Karpas-422 (cell line): ENCODE measurements at regions not wholly inside any gene's neighbourhood (a gene's known extent, or its start where the extent isn't known, plus 50 kb on each side); places are given as distances from the start of the nearest gene placed in this dataset.

Experiments used
- DNase-seq: peaks from one replicate; pipeline ENCODE4 v3.0.0-alpha.2; 2015
- H2AFZ ChIP-seq: fragments of 200-600 bp; sonication (generic); 2 replicates; pipeline ENCODE4 v1.6.1; 2014; ENCODE audit warnings: antibody characterized with exemption, low read length, mixed read lengths
- H3K27ac ChIP-seq: fragments of 200-600 bp; sonication (generic); 2 replicates; pipeline ENCODE4 v1.5.1; 2014; ENCODE audit warnings: mild to moderate bottlenecking, low read length, moderate library complexity
- H3K27me3 ChIP-seq: fragments of 200-600 bp; sonication (generic); 2 replicates; pipeline ENCODE4 v1.6.1; 2014; ENCODE audit warnings: low read length, mixed read lengths
- H3K36me3 ChIP-seq: fragments of 200-600 bp; sonication (generic); 2 replicates; pipeline ENCODE4 v1.6.1; 2014; ENCODE audit warnings: low read length, mixed read lengths; ENCODE audit not compliant: insufficient read depth
- H3K4me1 ChIP-seq: fragments of 200-600 bp; sonication (generic); 2 replicates; pipeline ENCODE4 v1.6.1; 2014; ENCODE audit warnings: mild to moderate bottlenecking, low read length, mixed read lengths
- H3K4me2 ChIP-seq: fragments of 200-600 bp; sonication (generic); 2 replicates; pipeline ENCODE4 v1.6.1; 2014; ENCODE audit warnings: low read length, low read depth, mild to moderate bottlenecking; ENCODE audit not compliant: poor library complexity, severe bottlenecking
- H3K4me3 ChIP-seq: fragments of 200-600 bp; sonication (generic); 2 replicates; pipeline ENCODE4 v1.5.1; 2014; ENCODE audit warnings: mild to moderate bottlenecking, antibody characterized with exemption, low read length, mixed read lengths
- H3K79me2 ChIP-seq: fragments of 200-600 bp; sonication (generic); 2 replicates; pipeline ENCODE4 v1.6.1; 2014; ENCODE audit warnings: mild to moderate bottlenecking, low read length, mixed read lengths
- H3K9ac ChIP-seq: fragments of 200-600 bp; sonication (generic); 2 replicates; pipeline ENCODE4 v1.6.0; 2014; ENCODE audit warnings: low read length
- H3K9me2 ChIP-seq: fragments of 200-600 bp; sonication (generic), shearing (Covaris generic); replicated peaks from 2 replicates; pipeline ENCODE4 v1.6.0; 2014; ENCODE audit warnings: mild to moderate bottlenecking, low read length, moderate library complexity; ENCODE audit not compliant: insufficient read depth
- H3K9me3 ChIP-seq: fragments of 300-700, 200-600 bp; sonication (generic); 2 replicates; pipeline ENCODE4 v1.6.1; 2014; ENCODE audit warnings: low read length, mixed read lengths
- H4K20me1 ChIP-seq: fragments of 200-600 bp; sonication (generic); 2 replicates; pipeline ENCODE4 v1.6.1; 2014; ENCODE audit warnings: mild to moderate bottlenecking, antibody characterized with exemption, low read length, low read depth; ENCODE audit not compliant: insufficient read depth

- no peak overlapping the region for H3K4me2 ChIP-seq
- no peaks in the 10 kb centered on the region for H3K4me1 ChIP-seq
- H3K79me2 ChIP-seq, result no peaks in the 10 kb centered on the region
- H3K9ac ChIP-seq, result no peak overlapping the region
- H3K9me3 ChIP-seq, result no peaks in the 10 kb centered on the region
- H3K36me3 ChIP-seq, result no peaks in the 10 kb centered on the region
- no peak overlapping the region for H3K4me3 ChIP-seq
- H3K9me2 ChIP-seq, result no peaks in the 10 kb centered on the region
- no peak overlapping the region for H2AFZ ChIP-seq
- H3K27ac ChIP-seq, result no peak overlapping the region
- H3K27me3 ChIP-seq, result no peaks in the 10 kb centered on the region
- no peak for DNase-seq
- no peaks in the 10 kb centered on the region for H4K20me1 ChIP-seq
Measured at GRCh38 chr7:19464751-19465150, 244.1 kb downstream of the POLR1F start.

GRCh38 chr7:19464241-19464640, 244.6 kb downstream of the POLR1F start:
- H3K4me1 ChIP-seq, result no peaks in the 10 kb centered on the region
- no peak overlapping the region for H2AFZ ChIP-seq
- no peaks in the 10 kb centered on the region for H3K36me3 ChIP-seq
- H3K4me3 ChIP-seq, result no peak overlapping the region
- no peaks in the 10 kb centered on the region for H3K9me2 ChIP-seq
- H3K9ac ChIP-seq, result no peak overlapping the region
- no peaks in the 10 kb centered on the region for H3K27me3 ChIP-seq
- H3K4me2 ChIP-seq, result no peak overlapping the region
- H4K20me1 ChIP-seq, result no peaks in the 10 kb centered on the region
- no peak overlapping the region for H3K27ac ChIP-seq
- DNase-seq, result no peak
- H3K79me2 ChIP-seq, result no peaks in the 10 kb centered on the region
- no peaks in the 10 kb centered on the region for H3K9me3 ChIP-seq

GRCh38 chr7:19463581-19463980, 245.3 kb downstream of the POLR1F start:
- no peak for DNase-seq
- H3K36me3 ChIP-seq, result no peaks in the 10 kb centered on the region
- no peaks in the 10 kb centered on the region for H3K27me3 ChIP-seq
- no peak overlapping the region for H3K9ac ChIP-seq
- no peaks in the 10 kb centered on the region for H3K9me2 ChIP-seq
- H4K20me1 ChIP-seq, result no peaks in the 10 kb centered on the region
- H2AFZ ChIP-seq, result no peak overlapping the region
- no peaks in the 10 kb centered on the region for H3K4me1 ChIP-seq
- no peak overlapping the region for H3K4me3 ChIP-seq
- no peaks in the 10 kb centered on the region for H3K9me3 ChIP-seq
- no peak overlapping the region for H3K27ac ChIP-seq
- no peak overlapping the region for H3K4me2 ChIP-seq
- no peaks in the 10 kb centered on the region for H3K79me2 ChIP-seq

GRCh38 chr7:19455623-19456022, 253.2 kb downstream of the POLR1F start:
- no peaks in the 10 kb centered on the region for H3K9me2 ChIP-seq
- no peak overlapping the region for H3K4me3 ChIP-seq
- no peak overlapping the region for H3K4me2 ChIP-seq
- no peaks in the 10 kb centered on the region for H3K9me3 ChIP-seq
- no peak overlapping the region for H3K9ac ChIP-seq
- no peak overlapping the region for H2AFZ ChIP-seq
- H3K4me1 ChIP-seq, result no peaks in the 10 kb centered on the region
- no peaks in the 10 kb centered on the region for H3K79me2 ChIP-seq
- no peaks in the 10 kb centered on the region for H4K20me1 ChIP-seq
- DNase-seq, result no peak
- H3K36me3 ChIP-seq, result no peaks in the 10 kb centered on the region
- H3K27me3 ChIP-seq, result no peaks in the 10 kb centered on the region
- H3K27ac ChIP-seq, result no peak overlapping the region

GRCh38 chr7:19448091-19448490, 260.7 kb downstream of the POLR1F start:
- H2AFZ ChIP-seq, result no peak overlapping the region
- no peak overlapping the region for H3K9ac ChIP-seq
- no peak overlapping the region for H3K4me3 ChIP-seq
- H3K79me2 ChIP-seq, result no peaks in the 10 kb centered on the region
- no peaks in the 10 kb centered on the region for H3K9me2 ChIP-seq
- no peaks in the 10 kb centered on the region for H3K27me3 ChIP-seq
- H3K9me3 ChIP-seq, result no peaks in the 10 kb centered on the region
- no peak overlapping the region for H3K4me2 ChIP-seq
- no peak for DNase-seq
- H3K4me1 ChIP-seq, result no peaks in the 10 kb centered on the region
- H4K20me1 ChIP-seq, result no peaks in the 10 kb centered on the region
- no peaks in the 10 kb centered on the region for H3K36me3 ChIP-seq
- H3K27ac ChIP-seq, result no peak overlapping the region

GRCh38 chr7:19442016-19442785, 266.6 kb downstream of the POLR1F start:
- Histone ChIP-seq H3K27ac (no peak overlapping the region), H2AFZ (no peak overlapping the region), H3K4me1 (no peaks in the 10 kb centered on the region), H3K9ac (no peak overlapping the region), H3K9me3 (no peaks in the 10 kb centered on the region), H3K9me2 (no peaks in the 10 kb centered on the region), H3K79me2 (no peaks in the 10 kb centered on the region), H4K20me1 (no peaks in the 10 kb centered on the region), H3K27me3 (no peaks in the 10 kb centered on the region), H3K36me3 (no peaks in the 10 kb centered on the region), H3K4me3 (no peak overlapping the region), H3K4me2 (no peak overlapping the region)
- peak; percentile 55 for DNase-seq

- Histone ChIP-seq H3K27me3 (no peaks in the 10 kb centered on the region), H3K36me3 (no peaks in the 10 kb centered on the region), H4K20me1 (no peaks in the 10 kb centered on the region), H2AFZ (no peak overlapping the region), H3K27ac (no peak overlapping the region), H3K9me2 (no peaks in the 10 kb centered on the region), H3K4me1 (no peaks in the 10 kb centered on the region), H3K4me3 (no peak overlapping the region), H3K9me3 (no peaks in the 10 kb centered on the region), H3K4me2 (no peak overlapping the region), H3K79me2 (no peaks in the 10 kb centered on the region), H3K9ac (no peak overlapping the region)
- no peak for DNase-seq
Measured at GRCh38 chr7:19439517-19439916, 269.3 kb downstream of the POLR1F start.

- H2AFZ ChIP-seq, result no peak overlapping the region
- no peak for DNase-seq
- H3K27ac ChIP-seq, result no peak overlapping the region
- no peak overlapping the region for H3K9ac ChIP-seq
- no peaks in the 10 kb centered on the region for H3K36me3 ChIP-seq
- H3K79me2 ChIP-seq, result no peaks in the 10 kb centered on the region
- H3K4me1 ChIP-seq, result no peaks in the 10 kb centered on the region
- no peaks in the 10 kb centered on the region for H3K9me3 ChIP-seq
- no peaks in the 10 kb centered on the region for H4K20me1 ChIP-seq
- H3K9me2 ChIP-seq, result no peaks in the 10 kb centered on the region
- no peaks in the 10 kb centered on the region for H3K27me3 ChIP-seq
- no peak overlapping the region for H3K4me3 ChIP-seq
- H3K4me2 ChIP-seq, result no peak overlapping the region
Measured at GRCh38 chr7:19437446-19437845, 271.4 kb downstream of the POLR1F start.
